HEK293T (cell line): ENCODE measurements at regions not wholly inside any gene's neighbourhood (a gene's known extent, or its start where the extent isn't known, plus 50 kb on each side); places are given as distances from the start of the nearest gene placed in this dataset.
"Not testable (repeated sequence)": the region's sequence is repeated elsewhere in the genome, so short reads cannot be mapped to it uniquely, and the experiment has no call there.

ENCODE experiments used
- CTCF ChIA-PET: fragments of 350-600 bp; formaldehyde crosslinking; extraction: SDS; loops from one replicate; lab custom pipeline; 2021; ENCODE audit warnings: antibody characterized with exemption, inconsistent platforms; lab: Yijun Ruan, JAX
- POLR2A ChIA-PET: fragments of 350-600 bp; formaldehyde crosslinking; extraction: SDS; loops from one replicate; lab custom pipeline; 2020; ENCODE audit warnings: antibody characterized with exemption, inconsistent platforms; lab: Yijun Ruan, JAX
- DNase-seq: peaks from one replicate; pipeline ENCODE4 v3.0.0; 2012; ENCODE audit warnings: mixed read lengths; ENCODE audit errors: extremely low spot score
- ARNT ChIP-seq: fragments of 450-650 bp; IDR thresholded peaks from 2 replicates; pipeline ENCODE4 v1.6.1; 2017; ENCODE audit warnings: mild to moderate bottlenecking
- BHLHE40 ChIP-seq: fragments of 450-650 bp; IDR thresholded peaks from 2 replicates; pipeline ENCODE4 v1.6.1; 2016; ENCODE audit warnings: mild to moderate bottlenecking, moderate library complexity, borderline replicate concordance
- CTBP1 ChIP-seq: fragments of 450-650 bp; IDR thresholded peaks from 2 replicates; pipeline ENCODE4 v1.6.1; 2016; ENCODE audit warnings: borderline replicate concordance
- ELF4 ChIP-seq: fragments of 450-650 bp; IDR thresholded peaks from 2 replicates; pipeline ENCODE4 v1.6.1; 2017; ENCODE audit warnings: antibody characterized with exemption
- FOXA1 ChIP-seq: fragments of 450-650 bp; IDR thresholded peaks from 2 replicates; pipeline ENCODE4 v1.6.1; 2016; ENCODE audit warnings: mild to moderate bottlenecking
- FOXK2 ChIP-seq: fragments of 450-650 bp; IDR thresholded peaks from 2 replicates; pipeline ENCODE4 v1.6.1; 2016; ENCODE audit warnings: mild to moderate bottlenecking
- FOXM1 ChIP-seq: fragments of 450-650 bp; IDR thresholded peaks from 2 replicates; pipeline ENCODE4 v1.6.1; 2017; ENCODE audit warnings: mild to moderate bottlenecking, borderline replicate concordance
- HDGF ChIP-seq: fragments of 450-650 bp; IDR thresholded peaks from 2 replicates; pipeline ENCODE4 v1.6.1; 2017; ENCODE audit warnings: antibody characterized with exemption, borderline replicate concordance
- L3MBTL2 ChIP-seq: fragments of 450-650 bp; conservative IDR thresholded peaks from 2 replicates; pipeline ENCODE4 v1.6.1; 2016; ENCODE audit warnings: mild to moderate bottlenecking
- LEF1 ChIP-seq: fragments of 450-650 bp; IDR thresholded peaks from 2 replicates; pipeline ENCODE4 v1.6.1; 2017; ENCODE audit warnings: mild to moderate bottlenecking, borderline replicate concordance
- NFRKB ChIP-seq: fragments of 450-650 bp; IDR thresholded peaks from 2 replicates; pipeline ENCODE4 v1.6.1; 2016; ENCODE audit warnings: mild to moderate bottlenecking, moderate library complexity
- PKNOX1 ChIP-seq: fragments of 450-650 bp; IDR thresholded peaks from 2 replicates; pipeline ENCODE4 v1.6.1; 2016
- SP1 ChIP-seq: fragments of 450-650 bp; IDR thresholded peaks from 2 replicates; pipeline ENCODE4 v1.6.1; 2017
- SUZ12 ChIP-seq: fragments of 450-650 bp; IDR thresholded peaks from 2 replicates; pipeline ENCODE4 v1.6.1; 2016; ENCODE audit warnings: mild to moderate bottlenecking
- TARDBP ChIP-seq: fragments of 450-650 bp; IDR thresholded peaks from 2 replicates; pipeline ENCODE4 v1.6.1; 2016
- ZNF384 ChIP-seq: fragments of 450-650 bp; IDR thresholded peaks from 2 replicates; pipeline ENCODE4 v1.6.1; 2016

GRCh38 chr10:33695536-33695935 is 361.1 kb upstream of the NRP1 start:
- CTCF ChIA-PET = no interaction called here
- no peak for TF ChIP-seq LEF1
- TF ChIP-seq SP1 = no peak
- no peak for TF ChIP-seq CTBP1
- no peak for TF ChIP-seq BHLHE40
- TF ChIP-seq TARDBP = no peak
- no peak for TF ChIP-seq FOXM1
- no peak for TF ChIP-seq NFRKB
- no peak for TF ChIP-seq ARNT
- TF ChIP-seq FOXK2 = no peak
- no peak for DNase-seq
- POLR2A ChIA-PET = no interaction called here

- DNase-seq, CTCF ChIA-PET, POLR2A ChIA-PET: not testable (repeated sequence)
Observed at GRCh38 chr10:33690536-33690935, 356.1 kb upstream of the NRP1 start.

- ChIA-PET POLR2A (no interaction called here), CTCF (no interaction called here)
- no peak for DNase-seq
- TF ChIP-seq FOXM1 = no peak
- TF ChIP-seq ZNF384 = no peak
- TF ChIP-seq L3MBTL2 = no peak
- TF ChIP-seq NFRKB = no peak
- TF ChIP-seq SUZ12 = no peak
- TF ChIP-seq LEF1 = no peak
Observed at GRCh38 chr10:33688506-33688905, 354.0 kb upstream of the NRP1 start.

GRCh38 chr10:33684211-33684611 is 349.7 kb upstream of the NRP1 start:
- ChIA-PET CTCF (no interaction called here), POLR2A (no interaction called here)
- DNase-seq = no peak
- TF ChIP-seq ARNT (no peak), SP1 (no peak), SUZ12 (no peak)

GRCh38 chr10:33681595-33681994 is 347.1 kb upstream of the NRP1 start:
- TF ChIP-seq ARNT = no peak
- TF ChIP-seq FOXM1 = no peak
- TF ChIP-seq HDGF = no peak
- no peak for TF ChIP-seq SP1
- no peak for TF ChIP-seq L3MBTL2
- TF ChIP-seq LEF1 = no peak
- no peak for TF ChIP-seq BHLHE40
- TF ChIP-seq PKNOX1 = no peak
- no peak for TF ChIP-seq FOXA1
- no peak for TF ChIP-seq TARDBP
- no peak for TF ChIP-seq ZNF384
- POLR2A ChIA-PET = no interaction called here
- DNase-seq = no peak
- CTCF ChIA-PET = no interaction called here

- no peak for DNase-seq
- no peak for TF ChIP-seq SP1
- no peak for TF ChIP-seq BHLHE40
- TF ChIP-seq L3MBTL2 = no peak
- no peak for TF ChIP-seq ELF4
- TF ChIP-seq FOXM1 = no peak
- no peak for TF ChIP-seq HDGF
- CTCF ChIA-PET = no interaction called here
- POLR2A ChIA-PET = no interaction called here
Observed at GRCh38 chr10:33680036-33680435, 345.6 kb upstream of the NRP1 start.

GRCh38 chr10:33676606-33677339 is 342.3 kb upstream of the NRP1 start:
- no peak for DNase-seq
- ChIA-PET POLR2A (no interaction called here), CTCF (no interaction called here)
- TF ChIP-seq ELF4 (no peak), FOXM1 (no peak), TARDBP (no peak), FOXK2 (no peak), NFRKB (no peak), ARNT (no peak), HDGF (no peak), BHLHE40 (no peak), SP1 (no peak)

GRCh38 chr10:33674986-33675599 is 340.6 kb upstream of the NRP1 start:
- DNase-seq = no peak
- TF ChIP-seq L3MBTL2 (no peak), SP1 (no peak), NFRKB (no peak), ZNF384 (no peak), PKNOX1 (no peak), BHLHE40 (no peak), FOXM1 (no peak), FOXK2 (no peak), TARDBP (no peak), ELF4 (no peak), LEF1 (no peak)
- CTCF ChIA-PET = no interaction called here
- POLR2A ChIA-PET = no interaction called here
